H1 (cell line): ENCODE measurements at regions not wholly inside any gene's neighbourhood (a gene's known extent, or its start where the extent isn't known, plus 50 kb on each side); places are given as distances from the start of the nearest gene placed in this dataset.

Source experiments
- CTCF ChIA-PET: fragments of 300-600 bp; sonication (Branson Sonifier 250); formaldehyde crosslinking; loops from one replicate; lab custom pipeline; 2021; ENCODE audit not compliant: partially characterized antibody; lab: Charles Lee
- POLR2A ChIA-PET: fragments of 300-600 bp; sonication (Branson Sonifier 250); formaldehyde crosslinking; loops from one replicate; lab custom pipeline; 2021; ENCODE audit warnings: inconsistent platforms; ENCODE audit not compliant: partially characterized antibody; lab: Charles Lee
- DNase-seq, 2 experiments: peaks; one replicate each; pipeline versions ENCODE4 v3.0.0 to v3.0.0-alpha.2; 2010 to 2022; ENCODE audit warnings: low spot score in 2 of 2, low read depth in 1 of 2, mixed read lengths in 1 of 2
- FAIRE-seq: peaks from 2 replicates; lab custom pipeline; 2011; peaks lifted over from hg19 to GRCh38; lab: Jason Lieb, UNC
- H2AFZ ChIP-seq: 2 replicates; pipeline ENCODE4 v1.8.1; 2012; ENCODE audit warnings: low read length, inconsistent platforms
- H2AK5ac ChIP-seq: 2 replicates; pipeline ENCODE4 v1.6.1; 2013; ENCODE audit warnings: low read depth, low read length
- H2BK120ac ChIP-seq: replicated peaks from 2 replicates; pipeline ENCODE3; 2013; ENCODE audit warnings: low read depth, low read length, inconsistent platforms
- H2BK12ac ChIP-seq: 2 replicates; pipeline ENCODE4 v1.6.1; 2013; ENCODE audit warnings: low read depth, low read length
- H2BK15ac ChIP-seq: 2 replicates; pipeline ENCODE4 v1.6.1; 2013; ENCODE audit warnings: low read length
- H2BK20ac ChIP-seq: 2 replicates; pipeline ENCODE4 v1.6.1; 2013; ENCODE audit warnings: low read length
- H2BK5ac ChIP-seq: 2 replicates; pipeline ENCODE4 v1.6.1; 2013; ENCODE audit warnings: low read depth, low read length
- H3K14ac ChIP-seq: 2 replicates; pipeline ENCODE4 v1.6.1; 2013; ENCODE audit warnings: inconsistent platforms; ENCODE audit not compliant: insufficient read length
- H3K18ac ChIP-seq: 2 replicates; pipeline ENCODE4 v1.6.1; 2013; ENCODE audit warnings: low read length; ENCODE audit errors: extremely low read depth
- H3K23ac ChIP-seq: 2 replicates; pipeline ENCODE4 v1.6.1; 2013; ENCODE audit warnings: inconsistent platforms; ENCODE audit not compliant: insufficient read length
- H3K23me2 ChIP-seq: 2 replicates; pipeline ENCODE4 v1.6.1; 2013; ENCODE audit warnings: low read depth, low read length
- H3K27ac ChIP-seq: 2 replicates; pipeline ENCODE4 v1.6.1; 2011; ENCODE audit warnings: low read depth, low read length, inconsistent platforms
- H3K27me3 ChIP-seq, 4 experiments: replicated peaks in 1 of 4; 1 replicate in 1 of 4; 2 replicates in 3 of 4; pipeline versions ENCODE4 v1.6.1 to v1.8.1; 2011 to 2013; ENCODE audit warnings: low read length in 3 of 4, mild to moderate bottlenecking in 3 of 4, inconsistent platforms in 2 of 4, mixed read lengths in 2 of 4, moderate library complexity in 1 of 4; ENCODE audit not compliant: control insufficient read depth in 3 of 4, insufficient read depth in 3 of 4; ENCODE audit errors: extremely low read depth in 1 of 4
- H3K36me3 ChIP-seq, 4 experiments: 2 replicates each; pipeline versions ENCODE4 v1.6.1 to v1.8.1; 2011 to 2013; ENCODE audit warnings: mild to moderate bottlenecking in 4 of 4, low read length in 3 of 4, moderate library complexity in 2 of 4, control low read depth in 1 of 4, inconsistent platforms in 1 of 4; ENCODE audit not compliant: insufficient read depth in 4 of 4, control insufficient read depth in 2 of 4
- H3K4ac ChIP-seq: replicated peaks from 2 replicates; pipeline ENCODE3; 2013; ENCODE audit warnings: low read length, low read depth, mixed read lengths, inconsistent platforms; ENCODE audit not compliant: insufficient read length
- H3K4me1 ChIP-seq, 4 experiments: replicated peaks in 1 of 4; 1 replicate in 1 of 4; 2 replicates in 3 of 4; pipeline versions ENCODE4 v1.6.1 to v1.8.1; 2011 to 2013; ENCODE audit warnings: low read length in 3 of 4, inconsistent platforms in 2 of 4, mixed read lengths in 1 of 4; ENCODE audit not compliant: insufficient read depth in 4 of 4, control insufficient read depth in 3 of 4
- H3K4me2 ChIP-seq, 2 experiments: 2 replicates each; pipeline versions ENCODE4 v1.6.1 to v1.8.1; 2011 to 2013; ENCODE audit warnings: low read depth in 2 of 2, low read length in 2 of 2, control low read depth in 1 of 2, inconsistent platforms in 1 of 2, mild to moderate bottlenecking in 1 of 2; ENCODE audit not compliant: insufficient read depth in 1 of 2
- H3K4me3 ChIP-seq, 4 experiments: fragments of 200-600, 300-600 bp in 1 of 4; sonication (generic), shearing (Covaris generic), sonication (Bioruptor Twin) in 1 of 4; 2 replicates each; pipeline versions ENCODE4 v1.5.1 to v1.8.1; 2011 to 2016; ENCODE audit warnings: low read length in 4 of 4, low read depth in 3 of 4, control low read depth in 2 of 4, inconsistent platforms in 2 of 4, mild to moderate bottlenecking in 2 of 4, mixed read lengths in 1 of 4, moderate library complexity in 1 of 4; ENCODE audit not compliant: insufficient read depth in 2 of 4; ENCODE audit errors: extremely low read depth in 1 of 4
- H3K56ac ChIP-seq: replicated peaks from 2 replicates; pipeline ENCODE3; 2013; ENCODE audit warnings: low read depth, mild to moderate bottlenecking, mixed read lengths, low read length, inconsistent platforms; ENCODE audit not compliant: insufficient read length
- H3K79me1 ChIP-seq: 2 replicates; pipeline ENCODE4 v1.6.1; 2013; ENCODE audit warnings: low read depth, low read length, control low read depth
- H3K79me2 ChIP-seq, 2 experiments: 2 replicates each; pipeline versions ENCODE4 v1.6.1 to v1.8.1; 2012 to 2013; ENCODE audit warnings: low read length in 2 of 2, mild to moderate bottlenecking in 2 of 2, inconsistent platforms in 1 of 2; ENCODE audit not compliant: insufficient read depth in 2 of 2, control insufficient read depth in 1 of 2
- H3K9ac ChIP-seq, 4 experiments: replicated peaks in 1 of 4; 1 replicate in 1 of 4; 2 replicates in 3 of 4; pipeline versions ENCODE4 v1.6.1 to v1.8.1; 2011 to 2013; ENCODE audit warnings: low read depth in 3 of 4, low read length in 3 of 4, control low read depth in 2 of 4, mild to moderate bottlenecking in 2 of 4, moderate library complexity in 2 of 4, inconsistent platforms in 1 of 4; ENCODE audit errors: extremely low read depth in 1 of 4
- H3K9me3 ChIP-seq, 2 experiments: 2 replicates each; pipeline versions ENCODE4 v1.6.1 to v1.8.1; 2012 to 2013; ENCODE audit warnings: mild to moderate bottlenecking in 2 of 2, moderate library complexity in 2 of 2, control low read depth in 1 of 2, inconsistent platforms in 1 of 2, low read depth in 1 of 2, low read length in 1 of 2, mixed read lengths in 1 of 2; ENCODE audit not compliant: insufficient read depth in 2 of 2
- H4K20me1 ChIP-seq, 2 experiments: replicated peaks in 1 of 2; 2 replicates each; pipeline versions ENCODE3 to v1.8.1; 2011 to 2013; ENCODE audit warnings: inconsistent platforms in 2 of 2, low read length in 2 of 2, mild to moderate bottlenecking in 1 of 2; ENCODE audit not compliant: insufficient read depth in 2 of 2, control insufficient read depth in 1 of 2
- H4K5ac ChIP-seq: 2 replicates; pipeline ENCODE4 v1.6.1; 2013; ENCODE audit warnings: low read length, low read depth, mixed read lengths, inconsistent platforms; ENCODE audit not compliant: insufficient read length
- H4K8ac ChIP-seq: 2 replicates; pipeline ENCODE4 v1.8.0; 2013; ENCODE audit warnings: mild to moderate bottlenecking, moderate library complexity, low read length, inconsistent platforms; ENCODE audit not compliant: insufficient read depth; ENCODE audit errors: extremely low read depth
- H4K91ac ChIP-seq: replicated peaks from 2 replicates; pipeline ENCODE3; 2013; ENCODE audit warnings: low read length, mixed read lengths, inconsistent platforms; ENCODE audit not compliant: insufficient read length
- BACH1 ChIP-seq: IDR thresholded peaks from 2 replicates; pipeline ENCODE4 v1.6.1; 2012; ENCODE audit warnings: low read length, improper control_type of control experiment
- CBX5 ChIP-seq: fragments of 300-800, 300-1000 bp; sonication (generic); IDR thresholded peaks from 2 replicates; pipeline ENCODE4 v1.7.1; 2016; ENCODE audit warnings: antibody characterized with exemption, low read length, low read depth
- CEBPB ChIP-seq: IDR thresholded peaks from 2 replicates; pipeline ENCODE4 v1.6.1; 2012; ENCODE audit warnings: low read depth, low read length
- CTBP2 ChIP-seq: IDR thresholded peaks from 2 replicates; pipeline ENCODE4 v1.7.0; 2011; ENCODE audit warnings: borderline replicate concordance, mild to moderate bottlenecking, moderate library complexity, mixed read lengths, low read length; ENCODE audit not compliant: insufficient read depth, insufficient read length
- EZH2 ChIP-seq: fragments of 200-600 bp; sonication (generic); IDR thresholded peaks from 2 replicates; pipeline ENCODE4 v1.7.1; 2012; ENCODE audit warnings: low read depth, mild to moderate bottlenecking, moderate library complexity, low read length, inconsistent platforms; ENCODE audit not compliant: severe bottlenecking
- HDAC6 ChIP-seq: IDR thresholded peaks from one replicate; pipeline ENCODE4 v1.7.1; 2012; ENCODE audit warnings: low read depth, mild to moderate bottlenecking, inconsistent platforms, low read length, moderate library complexity
- TAF7 ChIP-seq: optimal IDR thresholded peaks from 2 replicates; pipeline ENCODE3; 2011; ENCODE audit warnings: low read depth, mild to moderate bottlenecking, inconsistent platforms, low read length, moderate library complexity, borderline replicate concordance
- WGBS, 2 experiments: shearing (Covaris generic) in 1 of 2; methylation state at CpG; one replicate each; pipeline versions ENCODE4 v1.1.6 to v1.1.7; 2013 to 2015; ENCODE audit warnings: low lambda C conversion rate in 2 of 2, mixed read lengths in 2 of 2, inconsistent platforms in 1 of 2, low coverage in 1 of 2, missing lambda C conversion rate in 1 of 2; ENCODE audit not compliant: insufficient replicate concordance in 2 of 2, insufficient coverage in 1 of 2, insufficient read length in 1 of 2; ENCODE audit errors: extremely low coverage in 1 of 2, missing lambda C conversion rate in 1 of 2; 5-methylcytosine and 5-hydroxymethylcytosine counted together

- H3K27me3 ChIP-seq: peaks cover under 1 to 26% (median 19%) of the 10 kb centered on the region in 4 experiments
- no peak overlapping the region for H2BK120ac ChIP-seq
- no peak overlapping the region for H3K18ac ChIP-seq
- H3K23me2 ChIP-seq: no peaks in the 10 kb centered on the region; the same call in 1 of the 2 replicates
- no peak overlapping the region for H2BK15ac ChIP-seq
- H3K4me3 ChIP-seq: no peak overlapping the region
- H2AK5ac ChIP-seq: no peak overlapping the region
- H3K23ac ChIP-seq: no peak overlapping the region
- no peak overlapping the region for H3K56ac ChIP-seq
- H2AFZ ChIP-seq: no peak overlapping the region
- H3K79me2 ChIP-seq: no peaks in the 10 kb centered on the region
- no peak overlapping the region for H3K27ac ChIP-seq
- H3K79me1 ChIP-seq: no peaks in the 10 kb centered on the region
- CTCF ChIA-PET: interaction anchor here (0.7 to 2.9 kb wide), 11 partner anchors 9 to 308 kb away, joined by 3 to 9 read pairs (median 4); no protein-coding TSS in a partner anchor
- H3K9ac ChIP-seq: no peak overlapping the region
- no peak overlapping the region for H2BK20ac ChIP-seq
- no peak overlapping the region for H3K4me2 ChIP-seq
- FAIRE-seq (no peak), DNase-seq (no peak)
- no peaks in the 10 kb centered on the region for H3K36me3 ChIP-seq
- no peaks in the 10 kb centered on the region for H4K20me1 ChIP-seq
- no peaks in the 10 kb centered on the region for H3K9me3 ChIP-seq
- no peak overlapping the region for H2BK12ac ChIP-seq
- H4K8ac ChIP-seq: no peak overlapping the region
- 92% methylated on average over 4 of the region's 5 CpGs; no CpG with 5 or more reads in 1 of the 2 experiments for WGBS, 2 experiments
- no peak overlapping the region for H3K14ac ChIP-seq
- H4K5ac ChIP-seq: no peak overlapping the region
- peaks cover 8 to 21% (median 17%) of the 10 kb centered on the region in 4 experiments for H3K4me1 ChIP-seq
- no peak overlapping the region for H4K91ac ChIP-seq
- no peak for TF ChIP-seq CTBP2
- TF ChIP-seq BACH1: no peak
- no peak for TF ChIP-seq CBX5
- no peak for TF ChIP-seq HDAC6
- no peak for TF ChIP-seq TAF7
- no peak for TF ChIP-seq EZH2
- TF ChIP-seq CEBPB: no peak
- TF ChIP-seq, all 59 proteins: peak for 0
- no peak overlapping the region for H3K4ac ChIP-seq
- H2BK5ac ChIP-seq: no peak overlapping the region
- POLR2A ChIA-PET: no interaction called here
These were observed 71.6 kb upstream of the NECTIN1 start for GRCh38 chr11:119800619-119801018.
